ENCODE measurements at regions not wholly inside any gene's neighbourhood (a gene's known extent, or its start where the extent isn't known, plus 50 kb on each side); places are given as distances from the start of the nearest gene placed in this dataset.

- DNase-seq (ENCODE audit: low spot score): no peak
Measured at GRCh38 chr9:81191222-81191621, 498.1 kb downstream of the TLE1 start.

GRCh38 chr9:81190659-81191058, 498.7 kb downstream of the TLE1 start:
- no peak for DNase-seq (ENCODE audit: low spot score)

- DNase-seq (ENCODE audit: low spot score): no peak
Measured at GRCh38 chr9:81183761-81184160, 505.6 kb downstream of the TLE1 start.

GRCh38 chr9:81182431-81182830, 506.9 kb downstream of the TLE1 start:
- DNase-seq (ENCODE audit: low spot score): no peak

GRCh38 chr9:81174023-81174422, 515.3 kb downstream of the TLE1 start:
- DNase-seq (ENCODE audit: low spot score): no peak

- no peak for DNase-seq (ENCODE audit: low spot score)
Measured at GRCh38 chr9:81171689-81172088, 517.7 kb downstream of the TLE1 start.

- no peak for DNase-seq (ENCODE audit: low spot score)
Measured at GRCh38 chr9:81162361-81162760, 527.0 kb downstream of the TLE1 start.

GRCh38 chr9:81156381-81156780, 533.0 kb downstream of the TLE1 start:
- no peak for DNase-seq (ENCODE audit: low spot score)

- DNase-seq (ENCODE audit: low spot score): no peak
Measured at GRCh38 chr9:81150016-81150625, 539.2 kb downstream of the TLE1 start.

GRCh38 chr9:81146684-81147337, 542.5 kb downstream of the TLE1 start:
- no peak for DNase-seq (ENCODE audit: low spot score)

- no peak for DNase-seq (ENCODE audit: low spot score)
Measured at GRCh38 chr9:81146241-81146640, 543.1 kb downstream of the TLE1 start.

- DNase-seq (ENCODE audit: low spot score): no peak
Measured at GRCh38 chr9:81145331-81145963, 543.9 kb downstream of the TLE1 start.

GRCh38 chr9:81141961-81142360, 547.4 kb downstream of the TLE1 start:
- DNase-seq (ENCODE audit: low spot score): no peak

GRCh38 chr9:81137976-81138568, 551.3 kb downstream of the TLE1 start:
- DNase-seq (ENCODE audit: low spot score): no peak

- DNase-seq (ENCODE audit: low spot score): no peak
Measured at GRCh38 chr9:81132796-81133195, 556.6 kb downstream of the TLE1 start.

- DNase-seq (ENCODE audit: low spot score): no peak
Measured at GRCh38 chr9:81132318-81132717, 557.0 kb downstream of the TLE1 start.

- DNase-seq (ENCODE audit: low spot score): no peak
Measured at GRCh38 chr9:81128701-81129100, 560.6 kb downstream of the TLE1 start.

GRCh38 chr9:81125446-81126092, 563.8 kb downstream of the TLE1 start:
- DNase-seq (ENCODE audit: low spot score): no peak

GRCh38 chr9:81123526-81123925, 565.8 kb downstream of the TLE1 start:
- no peak for DNase-seq (ENCODE audit: low spot score)

GRCh38 chr9:81122749-81123148, 566.6 kb downstream of the TLE1 start:
- DNase-seq (ENCODE audit: low spot score): no peak

- no peak for DNase-seq (ENCODE audit: low spot score)
Measured at GRCh38 chr9:81119591-81119990, 569.8 kb downstream of the TLE1 start.

- no peak for DNase-seq (ENCODE audit: low spot score)
Measured at GRCh38 chr9:81118416-81118815, 570.9 kb downstream of the TLE1 start.

Measured in hematopoietic multipotent progenitor cell treated with erythropoietin and hydrocortisone succinate and interleukin-3 and kit ligand, for 15 days (in vitro differentiated cells).